ENCODE measurements at regions not wholly inside any gene's neighbourhood (a gene's known extent, or its start where the extent isn't known, plus 50 kb on each side); places are given as distances from the start of the nearest gene placed in this dataset.

- TF ChIP-seq NRF1 (IDR thresholded peaks at IDR 0.05; ENCODE audit: low read depth, low read length) = no peak
- no peak for TF ChIP-seq KDM5A (IDR thresholded peaks at IDR 0.05; ENCODE audit: low read length)
- TF ChIP-seq KDM4A (IDR thresholded peaks at IDR 0.05; ENCODE audit: low read depth, low read length, severe bottlenecking) = no peak
- TF ChIP-seq CHD2 (IDR thresholded peaks at IDR 0.05; ENCODE audit: low read length) = no peak
- TF ChIP-seq BACH1 (IDR thresholded peaks at IDR 0.05; ENCODE audit: low read length) = no peak
- no peak for TF ChIP-seq BRCA1 (IDR thresholded peaks at IDR 0.05; ENCODE audit: low read depth, low read length)
- Histone ChIP-seq H2AK5ac (ENCODE audit: low read depth, low read length) (no peak overlapping the region), H2AFZ (ENCODE audit: low read length) (no peak overlapping the region), H3K27me3 (replicated peaks in 1 of 4; ENCODE audit: control insufficient read depth in 3 of 4, extremely low read depth in 1 of 4, insufficient read depth in 3 of 4, low read length in 3 of 4) (no peaks in the 10 kb centered on the region), H3K23ac (ENCODE audit: insufficient read length) (no peak overlapping the region), H3K9ac (replicated peaks in 1 of 4; ENCODE audit: extremely low read depth in 1 of 4, low read depth in 3 of 4, low read length in 3 of 4) (no peak overlapping the region), H3K56ac (replicated peaks; ENCODE audit: insufficient read length, low read depth, low read length) (no peak overlapping the region), H3K36me3 (ENCODE audit: control insufficient read depth in 2 of 4, insufficient read depth in 4 of 4, low read length in 3 of 4) (no peaks in the 10 kb centered on the region), H3K4ac (replicated peaks; ENCODE audit: insufficient read length, low read depth, low read length) (no peak overlapping the region), H3K18ac (ENCODE audit: extremely low read depth, low read length) (no peak overlapping the region), H4K5ac (ENCODE audit: insufficient read length, low read depth, low read length) (no peak overlapping the region), H4K8ac (ENCODE audit: extremely low read depth, insufficient read depth, low read length) (no peak overlapping the region), H3K79me2 (ENCODE audit: control insufficient read depth in 1 of 2, insufficient read depth in 2 of 2, low read length in 2 of 2) (no peaks in the 10 kb centered on the region), H3K27ac (ENCODE audit: low read depth, low read length) (no peak overlapping the region), H4K20me1 (replicated peaks in 1 of 2; ENCODE audit: control insufficient read depth in 1 of 2, insufficient read depth in 2 of 2, low read length in 2 of 2) (no peaks in the 10 kb centered on the region), H2BK120ac (replicated peaks; ENCODE audit: low read depth, low read length) (no peak overlapping the region), H3K4me1 (replicated peaks in 1 of 4; ENCODE audit: control insufficient read depth in 3 of 4, insufficient read depth in 4 of 4, low read length in 3 of 4) (peaks cover 0 to 3% (median 0%) of the 10 kb centered on the region in 4 experiments; a peak in 2 of 7 replicates), H2BK20ac (ENCODE audit: low read length) (no peak overlapping the region), H4K91ac (replicated peaks; ENCODE audit: insufficient read length, low read length) (no peak overlapping the region), H3K4me3 (ENCODE audit: extremely low read depth in 1 of 4, insufficient read depth in 2 of 4, low read depth in 3 of 4, low read length in 4 of 4) (no peak overlapping the region), H2BK15ac (ENCODE audit: low read length) (no peak overlapping the region), H3K14ac (ENCODE audit: insufficient read length) (no peak overlapping the region), H3K4me2 (ENCODE audit: insufficient read depth in 1 of 2, low read depth in 2 of 2, low read length in 2 of 2) (no peak overlapping the region), H2BK5ac (ENCODE audit: low read depth, low read length) (no peak overlapping the region), H3K9me3 (ENCODE audit: insufficient read depth in 2 of 2, low read depth in 1 of 2, low read length in 1 of 2) (no peaks in the 10 kb centered on the region), H2BK12ac (ENCODE audit: low read depth, low read length) (no peak overlapping the region), H3K23me2 (ENCODE audit: low read depth, low read length) (no peaks in the 10 kb centered on the region), H3K79me1 (ENCODE audit: low read depth, low read length) (no peaks in the 10 kb centered on the region)
- FAIRE-seq (no peak), DNase-seq (ENCODE audit: low read depth in 1 of 2, low spot score in 2 of 2) (no peak)
- CTCF ChIA-PET (ENCODE audit: partially characterized antibody) = no interaction called here
- WGBS, 2 experiments (ENCODE audit: extremely low coverage in 1 of 2, insufficient coverage in 1 of 2, insufficient read length in 1 of 2, insufficient replicate concordance in 2 of 2, low coverage in 1 of 2, low lambda C conversion rate in 2 of 2, missing lambda C conversion rate in 1 of 2) = 91% methylated on average over 4 of the region's 4 CpGs; no CpG with 5 or more reads in 1 of the 2 experiments
- POLR2A ChIA-PET (ENCODE audit: partially characterized antibody) = no interaction called here
Measured at GRCh38 chr12:67735868-67736267, 87.3 kb downstream of the DYRK2 start.

All from H1 (cell line).